H1 (cell line): ENCODE measurements at regions not wholly inside any gene's neighbourhood (a gene's known extent, or its start where the extent isn't known, plus 50 kb on each side); places are given as distances from the start of the nearest gene placed in this dataset.

Experiments
- CTCF ChIA-PET: fragments of 300-600 bp; sonication (Branson Sonifier 250); formaldehyde crosslinking; loops from one replicate; lab custom pipeline; 2021; ENCODE audit not compliant: partially characterized antibody; lab: Charles Lee
- POLR2A ChIA-PET: fragments of 300-600 bp; sonication (Branson Sonifier 250); formaldehyde crosslinking; loops from one replicate; lab custom pipeline; 2021; ENCODE audit warnings: inconsistent platforms; ENCODE audit not compliant: partially characterized antibody; lab: Charles Lee
- DNase-seq, 2 experiments: peaks; one replicate each; pipeline versions ENCODE4 v3.0.0 to v3.0.0-alpha.2; 2010 to 2022; ENCODE audit warnings: low spot score in 2 of 2, low read depth in 1 of 2, mixed read lengths in 1 of 2
- FAIRE-seq: peaks from 2 replicates; lab custom pipeline; 2011; peaks lifted over from hg19 to GRCh38; lab: Jason Lieb, UNC
- H2AFZ ChIP-seq: 2 replicates; pipeline ENCODE4 v1.8.1; 2012; ENCODE audit warnings: low read length, inconsistent platforms
- H2AK5ac ChIP-seq: 2 replicates; pipeline ENCODE4 v1.6.1; 2013; ENCODE audit warnings: low read depth, low read length
- H2BK120ac ChIP-seq: replicated peaks from 2 replicates; pipeline ENCODE3; 2013; ENCODE audit warnings: low read depth, low read length, inconsistent platforms
- H2BK12ac ChIP-seq: 2 replicates; pipeline ENCODE4 v1.6.1; 2013; ENCODE audit warnings: low read depth, low read length
- H2BK15ac ChIP-seq: 2 replicates; pipeline ENCODE4 v1.6.1; 2013; ENCODE audit warnings: low read length
- H2BK20ac ChIP-seq: 2 replicates; pipeline ENCODE4 v1.6.1; 2013; ENCODE audit warnings: low read length
- H2BK5ac ChIP-seq: 2 replicates; pipeline ENCODE4 v1.6.1; 2013; ENCODE audit warnings: low read depth, low read length
- H3K14ac ChIP-seq: 2 replicates; pipeline ENCODE4 v1.6.1; 2013; ENCODE audit warnings: inconsistent platforms; ENCODE audit not compliant: insufficient read length
- H3K18ac ChIP-seq: 2 replicates; pipeline ENCODE4 v1.6.1; 2013; ENCODE audit warnings: low read length; ENCODE audit errors: extremely low read depth
- H3K23ac ChIP-seq: 2 replicates; pipeline ENCODE4 v1.6.1; 2013; ENCODE audit warnings: inconsistent platforms; ENCODE audit not compliant: insufficient read length
- H3K23me2 ChIP-seq: 2 replicates; pipeline ENCODE4 v1.6.1; 2013; ENCODE audit warnings: low read depth, low read length
- H3K27ac ChIP-seq: 2 replicates; pipeline ENCODE4 v1.6.1; 2011; ENCODE audit warnings: low read depth, low read length, inconsistent platforms
- H3K27me3 ChIP-seq, 4 experiments: replicated peaks in 1 of 4; 1 replicate in 1 of 4; 2 replicates in 3 of 4; pipeline versions ENCODE4 v1.6.1 to v1.8.1; 2011 to 2013; ENCODE audit warnings: low read length in 3 of 4, mild to moderate bottlenecking in 3 of 4, inconsistent platforms in 2 of 4, mixed read lengths in 2 of 4, moderate library complexity in 1 of 4; ENCODE audit not compliant: control insufficient read depth in 3 of 4, insufficient read depth in 3 of 4; ENCODE audit errors: extremely low read depth in 1 of 4
- H3K36me3 ChIP-seq, 4 experiments: 2 replicates each; pipeline versions ENCODE4 v1.6.1 to v1.8.1; 2011 to 2013; ENCODE audit warnings: mild to moderate bottlenecking in 4 of 4, low read length in 3 of 4, moderate library complexity in 2 of 4, control low read depth in 1 of 4, inconsistent platforms in 1 of 4; ENCODE audit not compliant: insufficient read depth in 4 of 4, control insufficient read depth in 2 of 4
- H3K4ac ChIP-seq: replicated peaks from 2 replicates; pipeline ENCODE3; 2013; ENCODE audit warnings: low read length, low read depth, mixed read lengths, inconsistent platforms; ENCODE audit not compliant: insufficient read length
- H3K4me1 ChIP-seq, 4 experiments: replicated peaks in 1 of 4; 1 replicate in 1 of 4; 2 replicates in 3 of 4; pipeline versions ENCODE4 v1.6.1 to v1.8.1; 2011 to 2013; ENCODE audit warnings: low read length in 3 of 4, inconsistent platforms in 2 of 4, mixed read lengths in 1 of 4; ENCODE audit not compliant: insufficient read depth in 4 of 4, control insufficient read depth in 3 of 4
- H3K4me2 ChIP-seq, 2 experiments: 2 replicates each; pipeline versions ENCODE4 v1.6.1 to v1.8.1; 2011 to 2013; ENCODE audit warnings: low read depth in 2 of 2, low read length in 2 of 2, control low read depth in 1 of 2, inconsistent platforms in 1 of 2, mild to moderate bottlenecking in 1 of 2; ENCODE audit not compliant: insufficient read depth in 1 of 2
- H3K4me3 ChIP-seq, 4 experiments: fragments of 200-600, 300-600 bp in 1 of 4; sonication (generic), shearing (Covaris generic), sonication (Bioruptor Twin) in 1 of 4; 2 replicates each; pipeline versions ENCODE4 v1.5.1 to v1.8.1; 2011 to 2016; ENCODE audit warnings: low read length in 4 of 4, low read depth in 3 of 4, control low read depth in 2 of 4, inconsistent platforms in 2 of 4, mild to moderate bottlenecking in 2 of 4, mixed read lengths in 1 of 4, moderate library complexity in 1 of 4; ENCODE audit not compliant: insufficient read depth in 2 of 4; ENCODE audit errors: extremely low read depth in 1 of 4
- H3K56ac ChIP-seq: replicated peaks from 2 replicates; pipeline ENCODE3; 2013; ENCODE audit warnings: low read depth, mild to moderate bottlenecking, mixed read lengths, low read length, inconsistent platforms; ENCODE audit not compliant: insufficient read length
- H3K79me1 ChIP-seq: 2 replicates; pipeline ENCODE4 v1.6.1; 2013; ENCODE audit warnings: low read depth, low read length, control low read depth
- H3K79me2 ChIP-seq, 2 experiments: 2 replicates each; pipeline versions ENCODE4 v1.6.1 to v1.8.1; 2012 to 2013; ENCODE audit warnings: low read length in 2 of 2, mild to moderate bottlenecking in 2 of 2, inconsistent platforms in 1 of 2; ENCODE audit not compliant: insufficient read depth in 2 of 2, control insufficient read depth in 1 of 2
- H3K9ac ChIP-seq, 4 experiments: replicated peaks in 1 of 4; 1 replicate in 1 of 4; 2 replicates in 3 of 4; pipeline versions ENCODE4 v1.6.1 to v1.8.1; 2011 to 2013; ENCODE audit warnings: low read depth in 3 of 4, low read length in 3 of 4, control low read depth in 2 of 4, mild to moderate bottlenecking in 2 of 4, moderate library complexity in 2 of 4, inconsistent platforms in 1 of 4; ENCODE audit errors: extremely low read depth in 1 of 4
- H3K9me3 ChIP-seq, 2 experiments: 2 replicates each; pipeline versions ENCODE4 v1.6.1 to v1.8.1; 2012 to 2013; ENCODE audit warnings: mild to moderate bottlenecking in 2 of 2, moderate library complexity in 2 of 2, control low read depth in 1 of 2, inconsistent platforms in 1 of 2, low read depth in 1 of 2, low read length in 1 of 2, mixed read lengths in 1 of 2; ENCODE audit not compliant: insufficient read depth in 2 of 2
- H4K20me1 ChIP-seq, 2 experiments: replicated peaks in 1 of 2; 2 replicates each; pipeline versions ENCODE3 to v1.8.1; 2011 to 2013; ENCODE audit warnings: inconsistent platforms in 2 of 2, low read length in 2 of 2, mild to moderate bottlenecking in 1 of 2; ENCODE audit not compliant: insufficient read depth in 2 of 2, control insufficient read depth in 1 of 2
- H4K5ac ChIP-seq: 2 replicates; pipeline ENCODE4 v1.6.1; 2013; ENCODE audit warnings: low read length, low read depth, mixed read lengths, inconsistent platforms; ENCODE audit not compliant: insufficient read length
- H4K8ac ChIP-seq: 2 replicates; pipeline ENCODE4 v1.8.0; 2013; ENCODE audit warnings: mild to moderate bottlenecking, moderate library complexity, low read length, inconsistent platforms; ENCODE audit not compliant: insufficient read depth; ENCODE audit errors: extremely low read depth
- H4K91ac ChIP-seq: replicated peaks from 2 replicates; pipeline ENCODE3; 2013; ENCODE audit warnings: low read length, mixed read lengths, inconsistent platforms; ENCODE audit not compliant: insufficient read length
- CBX5 ChIP-seq: fragments of 300-800, 300-1000 bp; sonication (generic); IDR thresholded peaks from 2 replicates; pipeline ENCODE4 v1.7.1; 2016; ENCODE audit warnings: antibody characterized with exemption, low read length, low read depth
- CTBP2 ChIP-seq: IDR thresholded peaks from 2 replicates; pipeline ENCODE4 v1.7.0; 2011; ENCODE audit warnings: borderline replicate concordance, mild to moderate bottlenecking, moderate library complexity, mixed read lengths, low read length; ENCODE audit not compliant: insufficient read depth, insufficient read length
- EGR1 ChIP-seq: IDR thresholded peaks from 2 replicates; pipeline ENCODE4 v1.6.1; 2011; ENCODE audit warnings: low read depth, low read length, borderline replicate concordance
- HDAC2 ChIP-seq, 2 experiments: fragments of 300-600 bp in 1 of 2; sonication (generic) in 1 of 2; IDR thresholded peaks; 2 replicates each; pipeline ENCODE4 v1.6.1; 2011 to 2012; ENCODE audit warnings: low read depth in 2 of 2, low read length in 2 of 2, mild to moderate bottlenecking in 2 of 2, moderate library complexity in 2 of 2, borderline replicate concordance in 1 of 2, inconsistent platforms in 1 of 2
- NRF1 ChIP-seq: IDR thresholded peaks from 2 replicates; pipeline ENCODE4 v1.6.1; 2011; ENCODE audit warnings: mild to moderate bottlenecking, low read depth, low read length, improper control_type of control experiment
- POLR2A ChIP-seq, 2 experiments: IDR thresholded peaks; 1 replicate in 1 of 2; 2 replicates in 1 of 2; pipeline ENCODE4 v1.6.1; 2011; ENCODE audit warnings: low read depth in 2 of 2, low read length in 2 of 2, mild to moderate bottlenecking in 2 of 2; ENCODE audit errors: control extremely low read depth in 1 of 2
- ZNF274 ChIP-seq: IDR thresholded peaks from 2 replicates; pipeline ENCODE4 v1.7.0; 2012; ENCODE audit warnings: low read length, borderline replicate concordance; ENCODE audit errors: extremely low read depth
- WGBS, 2 experiments: shearing (Covaris generic) in 1 of 2; methylation state at CpG; one replicate each; pipeline versions ENCODE4 v1.1.6 to v1.1.7; 2013 to 2015; ENCODE audit warnings: low lambda C conversion rate in 2 of 2, mixed read lengths in 2 of 2, inconsistent platforms in 1 of 2, low coverage in 1 of 2, missing lambda C conversion rate in 1 of 2; ENCODE audit not compliant: insufficient replicate concordance in 2 of 2, insufficient coverage in 1 of 2, insufficient read length in 1 of 2; ENCODE audit errors: extremely low coverage in 1 of 2, missing lambda C conversion rate in 1 of 2; 5-methylcytosine and 5-hydroxymethylcytosine counted together
- TF ChIP-seq, protein P1 (sequence below): IDR thresholded peaks from 2 replicates; pipeline ENCODE4 v1.6.1; 2012; ENCODE audit warnings: inconsistent platforms

DNA sequence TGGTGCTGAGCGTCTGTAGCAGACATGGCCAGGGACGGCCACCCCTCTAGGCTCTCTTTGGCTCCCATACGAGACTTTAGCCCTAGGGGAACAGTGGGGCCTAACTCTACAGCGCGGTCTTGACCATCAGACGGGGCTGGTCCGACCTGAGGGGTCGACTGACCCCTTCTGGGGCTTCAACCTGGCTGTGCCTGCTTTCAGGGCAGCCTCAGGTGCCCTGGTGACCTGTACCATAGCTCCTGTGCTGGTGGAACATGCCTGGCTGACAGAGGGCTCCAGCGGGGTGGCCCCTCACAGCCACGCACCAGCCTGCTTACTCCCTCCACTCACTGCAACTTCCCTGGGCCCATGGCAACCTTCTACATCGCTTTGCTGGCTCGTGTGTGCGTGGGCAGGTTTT, 423.4 kb upstream of the SEMA6A start:
- CTCF ChIA-PET = no interaction called here
- FAIRE-seq = no peak
- WGBS, 2 experiments = 89% methylated on average over 13 of the region's 13 CpGs; no CpG with 5 or more reads in 1 of the 2 experiments

More for the DNA sequence above, 423.4 kb upstream of the SEMA6A start:
- no peak overlapping the region; the same call in 1 of the 2 replicates for H2BK12ac ChIP-seq
- H3K27me3 ChIP-seq = no peaks in the 10 kb centered on the region
- H3K14ac ChIP-seq = no peak overlapping the region
- TF ChIP-seq NRF1 = no peak
- no peak for TF ChIP-seq HDAC2 (IDR thresholded peaks at IDR 0.05; ENCODE audit: borderline replicate concordance in 1 of 2, low read depth in 2 of 2, low read length in 2 of 2)
- no peak for TF ChIP-seq POLR2A (IDR thresholded peaks at IDR 0.05; ENCODE audit: control extremely low read depth in 1 of 2, low read depth in 2 of 2, low read length in 2 of 2)
- TF ChIP-seq CBX5 = no peak
- no peak for TF ChIP-seq CTBP2
- TF ChIP-seq ZNF274 = no peak
- TF ChIP-seq EGR1 = no peak
- TF ChIP-seq, protein P1, sequence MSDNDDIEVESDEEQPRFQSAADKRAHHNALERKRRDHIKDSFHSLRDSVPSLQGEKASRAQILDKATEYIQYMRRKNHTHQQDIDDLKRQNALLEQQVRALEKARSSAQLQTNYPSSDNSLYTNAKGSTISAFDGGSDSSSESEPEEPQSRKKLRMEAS = no peak
- H3K23me2 ChIP-seq = no peaks in the 10 kb centered on the region
- H4K8ac ChIP-seq = peak overlapping the region; percentile 69; the same call in 1 of the 2 replicates
- H3K36me3 ChIP-seq = no peaks in the 10 kb centered on the region
- H3K79me2 ChIP-seq = no peaks in the 10 kb centered on the region
- H4K20me1 ChIP-seq = no peaks in the 10 kb centered on the region
- no peak overlapping the region for H2AK5ac ChIP-seq
- no peak overlapping the region for H3K4me2 ChIP-seq
- peaks cover 0 to 9% of the 10 kb centered on the region in 2 experiments; a peak in 1 of 4 replicates for H3K9me3 ChIP-seq
- H3K27ac ChIP-seq = no peak overlapping the region
- no peak overlapping the region for H4K91ac ChIP-seq
- no peak for DNase-seq
- H2BK5ac ChIP-seq = 0 out of 2 replicates have a peak overlapping the region, but pooled peaks have one; percentile 26
- no peaks in the 10 kb centered on the region for H3K79me1 ChIP-seq
- H3K4me3 ChIP-seq = no peak overlapping the region
- H3K23ac ChIP-seq = no peak overlapping the region
- peak overlapping the region; percentile 88; the same call in 1 of the 2 replicates for H2AFZ ChIP-seq
- no peak overlapping the region for H4K5ac ChIP-seq
- no peak overlapping the region for H2BK120ac ChIP-seq
- H2BK15ac ChIP-seq = no peak overlapping the region
- H3K4ac ChIP-seq = no peak overlapping the region
- H2BK20ac ChIP-seq = no peak overlapping the region
- H3K4me1 ChIP-seq = no peaks in the 10 kb centered on the region; a peak in 1 of 7 replicates
- POLR2A ChIA-PET = no interaction called here
- no peak overlapping the region for H3K18ac ChIP-seq
- no peak overlapping the region for H3K9ac ChIP-seq
- no peak overlapping the region for H3K56ac ChIP-seq
